Skeletal muscle cell (primary cell): ENCODE measurements at regions not wholly inside any gene's neighbourhood (a gene's known extent, or its start where the extent isn't known, plus 50 kb on each side); places are given as distances from the start of the nearest gene placed in this dataset.
A peak's percentile ranks its signal among the peaks of the same experiment; 100 is the strongest.

Source experiments
- DNase-seq: peaks from one replicate; pipeline ENCODE4 v3.0.0-alpha.2; 2010; ENCODE audit warnings: low read depth
- H3K4me3 ChIP-seq: 2 replicates; pipeline ENCODE4 v1.5.1; 2011; ENCODE audit warnings: low read depth, mild to moderate bottlenecking, control low read depth, low read length, moderate library complexity

DNA sequence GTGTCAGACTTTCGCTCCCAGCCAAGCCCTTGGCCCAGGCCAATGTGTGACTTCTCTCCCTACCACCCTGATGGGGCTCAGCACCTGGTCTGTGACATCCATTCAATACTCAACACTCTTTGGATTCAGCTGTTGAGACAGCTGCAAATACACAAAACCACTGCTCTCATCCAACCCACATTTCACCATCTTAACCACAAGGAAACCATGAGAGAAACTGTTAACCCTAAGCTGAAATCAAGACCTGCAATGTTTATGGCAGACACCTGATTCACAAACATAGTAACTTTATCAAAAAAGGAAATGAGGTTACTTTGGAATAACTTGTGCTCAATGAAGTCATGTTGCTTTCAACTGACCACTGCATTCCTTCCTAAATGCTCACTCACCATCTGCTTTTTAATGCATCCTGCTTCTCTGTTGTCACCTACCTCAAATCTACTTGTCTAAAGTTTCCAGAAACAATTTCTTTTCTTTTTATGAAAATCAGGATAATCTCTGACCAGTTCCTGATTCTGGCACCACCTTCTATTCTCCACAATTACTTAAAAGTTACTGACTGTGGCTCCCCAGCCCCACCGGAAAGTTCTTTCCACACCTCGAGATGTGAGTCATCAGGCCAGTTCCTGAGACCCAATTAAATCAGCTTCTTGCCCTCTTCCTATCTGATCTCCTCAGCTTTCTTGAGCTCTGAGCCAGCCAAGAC lies 88.2 kb downstream of the NOG start:
- peak; percentile 80 for DNase-seq

DNA sequence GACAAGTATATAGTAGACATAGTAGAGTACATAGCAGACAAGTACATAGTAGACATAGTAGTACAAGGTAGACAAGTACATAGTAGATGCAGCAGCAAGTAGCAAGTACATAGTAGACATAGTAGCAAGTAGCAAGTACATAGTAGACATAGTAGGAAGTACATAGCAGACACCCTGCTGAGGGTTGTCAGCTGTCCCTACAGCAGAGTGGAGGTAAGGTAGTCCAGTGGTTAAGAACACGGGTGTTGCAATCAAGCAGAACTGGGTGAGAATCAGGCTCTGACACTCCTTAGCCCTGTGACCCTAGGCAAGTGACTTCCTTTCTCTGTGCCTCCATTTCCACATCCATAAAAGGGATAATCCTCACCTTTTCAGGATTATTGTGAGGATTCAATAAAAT lies 94.7 kb downstream of the NOG start:
- no peak overlapping the region for H3K4me3 ChIP-seq
- no peak for DNase-seq

More for the DNA sequence above, 88.2 kb downstream of the NOG start:
- no peak overlapping the region for H3K4me3 ChIP-seq

DNA sequence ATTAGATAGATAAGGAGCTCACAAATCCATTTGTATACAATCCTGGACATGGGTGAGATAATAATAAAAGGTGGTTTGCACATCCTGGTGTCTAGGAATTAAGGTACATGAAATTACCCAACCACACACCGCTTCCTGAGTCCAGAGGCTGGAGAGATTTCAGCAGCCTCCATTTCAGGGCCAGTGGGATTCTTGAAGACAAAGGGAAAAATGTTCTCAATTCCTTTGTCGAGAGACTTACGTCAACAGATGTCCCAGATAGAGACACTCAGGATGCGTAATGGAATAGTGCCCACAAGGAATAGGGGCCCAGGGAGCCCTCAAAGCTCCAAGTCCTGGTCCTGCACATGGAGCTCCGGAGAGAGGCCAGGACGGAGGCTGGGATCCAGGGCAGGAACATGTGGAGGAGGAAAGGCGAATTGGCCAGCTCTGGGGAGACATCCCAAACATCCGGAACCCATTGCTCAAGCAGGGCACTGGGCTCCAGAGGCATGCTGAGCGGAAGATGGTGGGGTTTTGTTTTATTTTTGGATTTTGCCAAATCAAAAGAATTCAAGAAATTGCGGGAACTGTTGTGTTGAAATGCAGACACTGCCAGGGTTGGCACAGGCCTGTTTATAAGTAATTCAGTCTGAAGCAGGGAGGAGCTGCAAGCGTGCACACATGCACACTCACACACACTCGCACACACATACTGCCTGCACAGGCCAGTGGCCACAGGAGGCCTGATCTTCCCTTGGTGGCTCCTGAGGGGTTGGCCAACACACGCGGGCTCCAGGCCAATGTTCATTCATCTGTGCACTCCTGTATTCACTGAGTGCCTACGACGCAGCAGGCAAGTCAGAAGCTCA lies 97.2 kb downstream of the NOG start:
- H3K4me3 ChIP-seq: no peak overlapping the region
- DNase-seq: no peak

DNA sequence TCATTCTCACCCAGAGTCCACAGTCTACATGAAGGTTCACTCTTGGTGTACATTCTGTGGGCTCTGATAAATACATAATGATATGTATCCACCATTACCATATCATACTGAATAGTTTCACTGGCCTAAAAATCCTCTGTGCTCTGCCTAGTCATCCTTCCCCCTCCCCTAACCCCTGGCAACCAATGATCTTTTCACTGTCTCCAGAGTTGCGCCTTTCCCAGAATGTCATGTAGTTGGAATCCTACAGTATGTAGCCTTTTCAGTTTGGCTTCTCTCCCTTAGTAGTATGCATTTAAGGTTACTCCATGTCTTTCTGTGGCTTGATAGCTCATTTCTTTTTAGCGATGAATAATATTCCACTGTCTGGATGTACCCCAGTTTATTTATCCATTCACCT lies 101.3 kb downstream of the NOG start:
- DNase-seq: no peak
- no peak overlapping the region for H3K4me3 ChIP-seq

DNA sequence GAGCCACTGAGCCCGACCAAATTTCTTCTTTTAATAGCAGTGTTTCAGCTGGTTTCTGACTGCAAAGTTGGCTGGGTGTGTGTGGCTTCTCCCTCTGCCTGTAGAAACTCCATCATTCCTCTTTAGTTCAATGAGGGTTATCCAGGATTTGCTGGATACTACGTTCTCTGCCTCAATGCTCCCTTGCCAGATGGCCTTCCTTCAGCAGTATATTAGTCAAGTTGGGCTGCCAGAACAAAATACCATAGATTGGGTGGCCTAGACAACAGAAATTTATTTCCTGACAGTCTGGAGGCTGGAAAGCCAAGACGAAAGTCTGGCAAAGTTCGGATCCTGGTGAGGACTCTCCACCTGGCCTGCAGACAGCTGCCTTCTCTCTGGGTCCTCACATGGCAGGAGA lies 103.7 kb downstream of the NOG start:
- no peak overlapping the region for H3K4me3 ChIP-seq
- DNase-seq: no peak

DNA sequence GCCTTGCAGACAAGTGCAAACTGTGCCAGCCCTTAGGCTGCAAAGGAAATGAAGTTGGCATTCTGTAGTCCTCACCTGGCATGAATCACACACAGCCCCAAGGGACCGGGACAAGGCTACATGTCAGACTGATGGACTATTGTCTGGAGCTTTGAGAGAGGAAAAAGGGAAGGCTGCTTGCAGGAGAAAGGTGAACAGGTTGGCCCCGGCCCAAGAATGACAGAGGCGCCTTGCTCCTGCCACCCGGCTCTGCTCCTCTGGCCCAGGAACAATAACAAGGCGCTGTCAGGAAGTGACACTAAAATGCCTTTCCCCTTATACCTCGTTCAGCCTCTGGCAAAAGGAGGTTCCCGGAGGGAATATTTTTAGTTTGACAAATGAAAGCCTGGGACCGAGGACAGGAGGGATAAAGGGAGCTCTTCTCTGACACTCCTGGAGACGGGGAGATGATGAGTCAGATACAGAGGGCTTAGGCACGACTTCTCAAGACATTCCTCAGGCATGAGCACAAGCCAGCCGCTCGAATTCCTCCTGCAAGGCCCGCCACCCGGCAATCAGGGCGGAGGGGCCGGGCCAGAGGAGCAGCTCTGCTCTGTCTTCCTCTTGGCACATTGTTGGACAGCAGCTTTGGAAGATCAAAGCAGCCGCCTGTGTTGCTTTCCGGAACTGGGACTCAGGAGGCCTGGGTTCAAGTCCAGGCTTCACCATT lies 105.8 kb downstream of the NOG start:
- DNase-seq: peak; percentile 91
- no peak overlapping the region for H3K4me3 ChIP-seq

DNA sequence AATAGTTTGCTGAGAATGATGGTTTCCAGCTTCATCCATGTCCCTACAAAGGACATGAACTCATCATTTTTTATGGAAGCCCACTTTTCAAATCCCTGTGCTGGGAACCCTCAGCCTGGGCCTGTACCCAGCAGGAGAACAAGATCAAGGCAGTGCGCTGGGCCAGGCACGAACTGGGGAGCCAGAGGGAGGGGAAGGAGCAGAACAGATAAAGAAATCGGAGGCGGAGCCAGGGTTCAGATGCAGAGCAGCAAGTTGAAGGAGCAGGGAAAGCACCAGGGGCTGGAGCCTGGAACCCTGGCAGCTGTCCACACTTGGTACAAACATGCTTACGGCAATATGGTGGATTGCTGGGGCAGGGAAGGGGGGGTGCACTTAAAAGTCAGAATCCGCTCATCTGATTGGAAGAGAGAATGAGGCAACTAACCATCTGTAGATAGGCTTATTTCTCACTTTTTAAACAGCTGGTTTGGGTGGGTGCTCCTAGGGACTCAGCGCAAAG lies 107.5 kb downstream of the NOG start:
- DNase-seq: no peak
- no peak overlapping the region for H3K4me3 ChIP-seq

DNA sequence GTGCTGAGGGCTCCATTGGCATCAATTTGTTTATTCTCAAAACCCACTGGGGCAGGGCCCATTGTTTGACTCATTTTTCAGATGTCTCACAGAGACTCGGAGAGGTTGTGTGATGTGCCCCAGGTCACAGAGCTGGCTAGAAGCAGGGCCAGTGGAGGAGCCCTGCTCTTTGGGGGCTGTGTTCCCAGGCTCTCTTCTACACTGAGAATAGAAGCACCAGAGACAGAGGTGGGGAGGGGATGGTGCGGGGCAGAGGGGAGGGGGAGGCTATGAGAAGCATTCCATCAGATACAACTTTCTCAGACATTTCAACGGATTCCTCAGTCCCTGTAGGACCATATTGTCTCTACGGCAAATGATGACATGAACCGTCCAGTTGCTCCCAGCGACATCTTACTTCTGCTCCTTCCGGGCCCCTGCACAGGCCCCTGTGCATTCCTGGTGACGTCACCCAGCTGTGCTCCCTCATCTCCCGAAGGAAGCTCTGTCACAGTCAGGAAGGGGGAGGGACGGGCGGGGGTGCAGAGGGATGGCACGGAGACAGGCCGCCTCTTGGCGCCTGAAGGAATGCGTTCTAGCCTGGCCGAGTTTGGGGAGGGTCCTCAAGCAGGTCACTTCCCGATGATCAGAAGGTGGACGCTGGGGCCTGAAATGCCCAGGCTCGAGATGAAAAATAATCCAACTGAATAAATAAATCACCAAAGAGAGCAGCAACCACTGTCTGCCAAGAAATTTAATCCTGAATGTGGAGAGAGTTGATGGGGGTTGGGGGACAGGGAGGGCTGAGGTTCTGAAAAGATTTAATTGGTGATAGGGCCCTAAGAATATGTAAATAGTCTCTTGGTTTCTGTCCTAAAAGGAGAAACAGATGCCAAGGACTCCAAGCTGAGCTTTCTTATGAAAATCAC lies 114.1 kb downstream of the NOG start:
- DNase-seq: no peak
- H3K4me3 ChIP-seq: no peak overlapping the region

DNA sequence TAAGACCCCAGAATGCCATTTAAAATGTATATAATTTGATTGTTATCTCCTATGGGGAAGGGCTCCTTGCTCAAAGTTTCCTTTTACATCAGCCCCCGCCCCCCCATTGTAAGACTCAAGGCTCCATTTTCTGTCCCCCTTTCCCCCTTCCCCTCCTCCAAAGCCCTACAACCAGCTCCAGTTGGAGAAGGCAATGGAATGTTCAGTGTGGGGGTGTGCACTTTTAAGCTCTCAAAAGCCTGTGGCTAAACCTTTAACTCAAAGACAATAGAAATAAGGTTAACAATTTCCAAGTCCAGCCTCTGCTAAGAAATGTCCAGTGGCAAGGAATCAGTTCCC lies 114.7 kb downstream of the NOG start:
- no peak overlapping the region for H3K4me3 ChIP-seq
- DNase-seq: no peak

DNA sequence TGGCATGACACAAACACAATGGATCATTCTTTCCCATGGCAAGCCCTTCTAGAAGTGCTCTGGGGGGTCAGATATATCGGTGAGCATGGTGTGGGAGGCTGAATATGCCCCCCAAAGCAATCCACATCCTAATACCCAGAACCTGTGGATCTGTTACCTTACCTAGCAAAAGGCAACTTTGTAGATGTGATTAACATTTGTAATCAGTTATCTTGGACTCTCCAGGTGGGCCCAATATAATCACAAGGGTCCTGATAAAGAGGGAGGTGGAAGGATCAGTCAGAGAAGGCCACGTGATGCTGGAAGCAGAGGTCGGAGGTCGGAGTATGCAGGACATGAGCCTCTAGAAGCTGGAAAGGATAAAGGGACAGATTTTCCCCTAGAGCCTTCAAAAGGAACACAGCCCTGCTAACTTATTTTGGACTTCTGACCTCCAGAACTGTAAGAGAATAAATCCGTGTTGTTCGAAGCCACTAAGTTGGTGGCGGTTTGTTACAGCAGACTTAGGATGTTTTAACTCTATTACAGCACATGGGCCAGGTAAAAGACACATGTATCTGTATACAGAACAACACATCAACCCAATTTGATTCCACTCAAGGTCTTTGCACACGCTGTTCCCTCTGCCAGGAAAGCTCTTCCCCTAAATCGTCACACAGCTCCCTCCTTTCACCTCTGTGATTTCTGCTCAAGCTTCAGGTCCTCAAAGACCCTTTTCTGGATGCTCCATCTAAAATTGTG lies 115.3 kb downstream of the NOG start:
- DNase-seq: no peak
- H3K4me3 ChIP-seq: no peak overlapping the region

DNA sequence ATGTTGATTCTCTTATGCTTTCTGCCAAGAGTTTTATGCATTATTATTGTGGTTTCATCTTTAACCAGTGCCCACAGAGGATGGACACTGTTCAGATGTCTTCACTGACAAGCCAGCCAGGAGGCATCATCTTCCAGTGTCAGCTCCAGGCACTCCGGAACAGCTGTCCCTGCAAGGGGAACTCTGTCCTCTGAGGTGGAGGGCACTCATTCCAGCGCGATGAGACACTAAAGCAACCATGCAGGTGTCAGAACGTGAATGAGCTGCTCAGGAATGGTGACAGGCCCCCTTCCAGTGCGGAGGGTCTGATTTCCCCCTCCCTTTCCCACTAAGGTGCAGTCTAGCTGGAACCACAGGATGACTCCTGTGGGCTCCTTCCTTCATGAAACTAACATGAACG lies 117.5 kb downstream of the NOG start:
- H3K4me3 ChIP-seq: no peak overlapping the region
- DNase-seq: no peak

DNA sequence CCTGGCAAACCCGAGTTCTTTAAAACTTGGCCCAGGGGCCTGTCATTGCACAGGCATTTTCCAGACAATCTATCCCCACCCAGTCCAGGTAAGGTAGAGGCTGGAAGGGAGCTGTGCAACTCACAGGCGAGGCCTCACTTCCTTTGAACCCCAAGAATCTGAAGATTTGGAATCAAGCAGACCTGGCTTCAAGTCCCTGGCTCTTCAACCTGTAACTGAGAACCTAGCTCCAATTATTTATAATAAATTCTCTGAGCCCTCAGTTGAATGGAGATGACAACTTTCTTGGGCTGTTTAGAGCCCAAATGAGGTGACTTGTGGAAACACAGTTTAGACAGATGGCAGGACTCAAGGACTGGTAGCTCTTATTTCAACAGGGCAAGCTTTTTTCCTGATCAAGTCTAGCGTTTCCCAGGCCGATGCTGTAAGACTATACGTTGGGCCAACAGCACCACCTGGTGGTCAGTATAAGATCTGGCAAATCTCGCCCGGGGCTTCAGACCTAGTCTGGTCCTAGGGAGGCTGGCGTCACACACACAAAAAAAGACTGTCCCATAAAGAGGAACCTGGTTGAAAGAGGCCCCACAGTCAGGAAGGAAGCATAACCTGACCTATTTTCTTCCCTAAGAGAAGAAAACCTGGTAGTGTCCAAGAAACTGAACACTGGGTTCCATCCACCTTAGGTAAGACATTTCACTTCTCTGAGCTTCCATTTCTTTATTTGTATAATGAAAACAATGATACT lies 117.9 kb downstream of the C17orf67 start:
- peak; percentile 36 for DNase-seq
- no peak overlapping the region for H3K4me3 ChIP-seq

DNA sequence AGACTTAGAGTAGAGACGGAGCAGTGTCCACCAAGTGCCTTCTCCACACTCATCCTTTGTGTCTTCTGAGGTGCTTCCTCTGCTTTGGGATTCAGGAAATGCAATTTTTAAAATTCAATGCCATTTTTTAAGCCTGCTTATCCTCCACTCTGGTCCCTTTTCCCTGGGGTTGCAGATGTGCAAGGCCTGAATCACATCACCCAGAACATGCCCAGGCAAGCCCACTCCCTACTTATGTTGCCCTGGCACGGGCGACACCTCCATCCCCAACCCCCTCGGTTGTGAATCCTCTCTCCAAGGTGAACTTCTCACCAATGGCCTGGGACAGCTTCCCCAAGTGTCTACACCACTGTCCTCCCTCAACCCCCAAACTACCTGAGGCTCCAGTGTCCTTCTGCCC lies 116.2 kb downstream of the C17orf67 start:
- DNase-seq: no peak
- no peak overlapping the region for H3K4me3 ChIP-seq

DNA sequence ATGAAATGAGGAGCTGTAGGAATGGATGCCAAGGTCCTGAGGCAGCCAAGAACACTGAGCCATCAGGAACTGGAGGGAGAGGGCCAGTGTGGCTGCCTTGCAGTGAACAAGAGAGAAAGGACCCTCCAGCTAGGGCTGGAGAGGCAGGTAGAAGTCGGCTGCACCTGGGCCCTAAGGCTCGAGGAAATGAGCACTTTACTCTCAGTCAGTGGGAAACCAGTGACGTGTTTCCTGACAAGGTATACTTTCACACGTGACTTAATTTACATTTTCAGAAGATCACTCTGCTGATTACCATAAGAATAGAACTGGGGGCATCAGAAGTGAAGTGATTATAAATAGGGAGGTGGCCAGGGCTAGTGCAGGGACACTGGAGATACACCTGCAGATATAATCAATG lies 115.2 kb downstream of the C17orf67 start:
- no peak overlapping the region for H3K4me3 ChIP-seq
- no peak for DNase-seq

DNA sequence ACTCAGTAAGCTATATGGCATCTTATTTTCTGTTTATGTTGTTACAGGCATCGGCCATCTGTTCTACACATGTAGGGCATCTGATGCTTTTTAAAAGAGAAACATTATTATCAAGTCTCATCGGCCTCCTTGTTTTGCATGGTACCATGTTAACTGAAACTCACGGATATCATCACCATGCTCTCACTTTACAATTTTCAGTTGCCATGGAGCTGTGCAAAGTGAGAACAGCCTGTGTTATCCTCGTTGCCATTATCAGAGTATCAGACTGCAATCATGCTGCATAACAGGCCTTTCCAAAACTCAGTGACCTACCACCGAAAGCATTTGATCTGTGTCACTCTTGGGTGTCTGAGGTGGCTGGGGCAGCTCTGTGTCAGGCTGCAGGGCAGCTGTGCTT lies 110.3 kb downstream of the C17orf67 start:
- DNase-seq: no peak
- no peak overlapping the region for H3K4me3 ChIP-seq

DNA sequence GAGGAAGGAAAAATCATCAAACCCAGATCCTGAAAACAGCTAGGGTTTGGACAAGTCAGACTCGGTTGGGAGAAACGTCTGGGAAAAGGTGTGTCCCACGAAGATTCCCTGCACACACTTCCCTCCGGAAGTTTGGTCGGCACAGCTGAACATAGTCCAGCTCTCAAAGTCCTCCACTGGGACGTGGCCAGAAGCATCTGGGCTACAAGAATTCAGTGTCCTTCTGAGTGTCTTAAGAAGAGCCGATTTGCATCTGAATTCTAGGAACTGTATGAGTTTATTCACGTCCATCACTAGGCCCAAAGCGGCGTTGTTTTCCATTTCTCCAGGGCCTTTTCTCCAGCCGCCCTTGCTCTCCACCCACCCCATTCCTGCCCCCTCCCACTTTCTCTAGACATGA lies 109.1 kb downstream of the C17orf67 start:
- no peak overlapping the region for H3K4me3 ChIP-seq
- no peak for DNase-seq

DNA sequence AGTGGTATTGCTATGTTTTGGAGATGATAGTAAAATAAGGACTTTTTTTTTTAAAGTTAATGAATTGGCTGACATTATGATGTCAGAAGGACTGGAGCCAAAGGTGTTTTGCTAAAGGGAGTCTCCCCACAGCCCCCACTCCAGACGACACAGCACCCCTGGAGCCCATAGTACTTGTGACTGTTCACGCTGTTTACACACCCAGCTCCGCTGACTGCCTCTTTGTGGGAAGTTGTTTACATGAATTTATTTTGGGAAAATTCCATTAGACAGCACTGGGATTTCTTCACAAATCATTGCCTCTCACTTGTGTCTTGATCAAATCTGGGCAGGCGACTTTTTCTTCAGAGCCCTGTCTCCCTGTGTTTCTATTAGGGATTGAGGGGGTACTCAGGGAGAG lies 108.6 kb downstream of the C17orf67 start:
- DNase-seq: no peak
- no peak overlapping the region for H3K4me3 ChIP-seq
